Keratinocyte (primary cell): ENCODE measurements at regions not wholly inside any gene's neighbourhood (a gene's known extent, or its start where the extent isn't known, plus 50 kb on each side); places are given as distances from the start of the nearest gene placed in this dataset.

ENCODE experiments used
- EZH2 ChIP-seq: IDR thresholded peaks from one replicate; pipeline ENCODE4 v1.6.1; 2012; ENCODE audit warnings: inconsistent platforms, mild to moderate bottlenecking, low read length, moderate library complexity
- TF ChIP-seq, protein P1 (sequence below), 3 experiments: IDR thresholded peaks in 1 of 3; conservative IDR thresholded peaks in 1 of 3; optimal IDR thresholded peaks in 1 of 3; 2 replicates in 2 of 3; 3 replicates in 1 of 3; pipeline versions ENCODE3 to v1.5.1; 2011; ENCODE audit warnings: low read length in 3 of 3, mild to moderate bottlenecking in 3 of 3, moderate library complexity in 2 of 3, control low read depth in 1 of 3, inconsistent platforms in 1 of 3; ENCODE audit not compliant: insufficient read depth in 2 of 3; ENCODE audit errors: extremely low read depth in 1 of 3

DNA sequence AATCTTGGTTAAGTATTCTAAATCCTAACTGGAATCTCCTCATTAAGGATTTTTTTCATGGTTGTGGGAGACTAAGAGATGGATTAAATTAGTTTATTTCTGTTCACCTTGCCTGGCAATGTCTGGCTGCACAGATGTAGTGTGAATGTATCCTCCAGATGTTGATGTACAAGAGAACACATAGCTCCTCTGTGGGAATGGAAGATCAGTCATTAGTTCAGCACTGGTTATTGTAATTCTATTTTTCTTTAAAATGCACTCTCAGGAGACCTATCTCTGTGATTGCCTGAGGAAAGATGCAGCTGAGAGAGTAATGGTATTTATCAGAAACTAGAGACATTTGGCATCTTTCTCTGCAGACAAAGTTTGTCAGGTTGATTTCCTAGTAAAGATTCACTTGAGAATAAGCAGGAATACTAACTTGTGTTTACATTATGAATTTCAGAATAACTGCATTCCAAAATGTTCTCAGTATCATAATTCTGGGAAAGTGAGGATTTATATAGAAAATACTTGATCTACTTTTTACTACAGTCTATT is 178.6 kb downstream of the GIPC2 start:
- no peak for TF ChIP-seq EZH2
- TF ChIP-seq, protein P1, sequence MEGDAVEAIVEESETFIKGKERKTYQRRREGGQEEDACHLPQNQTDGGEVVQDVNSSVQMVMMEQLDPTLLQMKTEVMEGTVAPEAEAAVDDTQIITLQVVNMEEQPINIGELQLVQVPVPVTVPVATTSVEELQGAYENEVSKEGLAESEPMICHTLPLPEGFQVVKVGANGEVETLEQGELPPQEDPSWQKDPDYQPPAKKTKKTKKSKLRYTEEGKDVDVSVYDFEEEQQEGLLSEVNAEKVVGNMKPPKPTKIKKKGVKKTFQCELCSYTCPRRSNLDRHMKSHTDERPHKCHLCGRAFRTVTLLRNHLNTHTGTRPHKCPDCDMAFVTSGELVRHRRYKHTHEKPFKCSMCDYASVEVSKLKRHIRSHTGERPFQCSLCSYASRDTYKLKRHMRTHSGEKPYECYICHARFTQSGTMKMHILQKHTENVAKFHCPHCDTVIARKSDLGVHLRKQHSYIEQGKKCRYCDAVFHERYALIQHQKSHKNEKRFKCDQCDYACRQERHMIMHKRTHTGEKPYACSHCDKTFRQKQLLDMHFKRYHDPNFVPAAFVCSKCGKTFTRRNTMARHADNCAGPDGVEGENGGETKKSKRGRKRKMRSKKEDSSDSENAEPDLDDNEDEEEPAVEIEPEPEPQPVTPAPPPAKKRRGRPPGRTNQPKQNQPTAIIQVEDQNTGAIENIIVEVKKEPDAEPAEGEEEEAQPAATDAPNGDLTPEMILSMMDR (optimal IDR thresholded peaks at IDR 0.05 in 1 of 3, IDR thresholded peaks at IDR 0.05 in 1 of 3, conservative IDR thresholded peaks at IDR 0.05 in 1 of 3; ENCODE audit: extremely low read depth in 1 of 3, insufficient read depth in 2 of 3, low read length in 3 of 3) = no peak
